SK-N-DZ (cell line): ENCODE measurements at regions not wholly inside any gene's neighbourhood (a gene's known extent, or its start where the extent isn't known, plus 50 kb on each side); places are given as distances from the start of the nearest gene placed in this dataset.
"Not testable (repeated sequence)": the region's sequence is repeated elsewhere in the genome, so short reads cannot be mapped to it uniquely, and the experiment has no call there.

Experiments used
- DNase-seq: peaks from one replicate; pipeline ENCODE4 v3.0.0-alpha.2; 2015; ENCODE audit warnings: low spot score

- not testable (repeated sequence) for DNase-seq
These were observed 520.1 kb downstream of the LTN1 start for GRCh38 chr21:28472543-28472942.

- DNase-seq, result no peak
These were observed 527.7 kb downstream of the LTN1 start for GRCh38 chr21:28464988-28465387.

- DNase-seq, result no peak
These were observed 528.6 kb downstream of the LTN1 start for GRCh38 chr21:28464095-28464494.

DNA sequence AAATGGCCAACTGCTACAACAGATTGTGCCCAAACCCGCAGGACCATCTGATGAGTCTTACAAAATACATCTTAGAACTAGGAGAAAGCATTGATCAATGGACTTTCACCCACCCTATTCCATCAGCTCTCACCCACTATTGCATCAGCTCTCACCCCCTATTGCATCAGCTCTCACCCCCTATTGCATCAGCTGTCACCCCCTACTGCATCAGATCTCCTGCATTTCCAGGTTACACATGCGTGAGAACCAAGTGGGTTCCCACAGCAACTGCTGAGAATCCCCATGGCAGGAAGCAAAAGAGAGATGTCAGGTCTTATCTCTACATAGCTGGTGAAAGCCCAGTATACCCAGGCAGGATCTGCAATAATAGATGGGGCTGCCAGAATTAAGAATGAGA lies 533.5 kb downstream of the LTN1 start:
- DNase-seq, result no peak

GRCh38 chr21:28458446-28458845 lies 534.2 kb downstream of the LTN1 start:
- no peak for DNase-seq

- DNase-seq, result no peak
These were observed 537.5 kb downstream of the LTN1 start for GRCh38 chr21:28455253-28455600.

DNA sequence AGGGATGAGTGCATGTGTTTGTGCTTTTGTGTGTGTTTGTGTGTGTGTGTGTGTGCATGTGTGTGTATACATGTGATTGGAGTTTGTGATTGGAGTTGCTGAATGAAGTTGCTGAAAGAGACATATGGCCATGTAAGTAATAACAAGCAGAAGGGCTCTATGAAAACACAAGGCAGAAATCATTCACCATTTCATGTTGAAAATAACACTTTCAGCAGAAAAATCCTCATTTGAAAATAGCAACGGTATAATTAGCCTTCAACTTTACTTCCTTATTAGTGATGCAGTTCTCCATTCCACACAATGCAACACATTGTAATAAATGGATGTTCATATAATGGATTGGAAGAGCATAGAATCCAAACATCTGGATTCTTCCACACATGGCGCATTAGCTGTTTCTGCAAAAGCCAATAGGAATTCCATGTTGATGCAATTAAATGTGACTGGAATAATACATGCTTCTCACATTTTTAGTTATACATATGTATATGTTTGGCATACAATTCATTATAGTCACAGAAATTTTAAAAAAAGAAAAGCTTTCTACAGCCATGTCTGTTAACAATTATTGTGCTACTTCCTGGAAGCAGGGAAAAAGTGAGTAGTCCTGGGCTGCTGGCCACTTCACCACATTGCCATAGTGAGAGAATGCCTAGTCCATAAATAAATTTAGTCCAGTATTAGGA lies 538.0 kb downstream of the LTN1 start:
- no peak for DNase-seq

GRCh38 chr21:28447462-28447861 lies 545.2 kb downstream of the LTN1 start:
- no peak for DNase-seq

GRCh38 chr21:28445141-28445830 lies 547.4 kb downstream of the LTN1 start:
- DNase-seq, result no peak

GRCh38 chr21:28444557-28444956 lies 548.1 kb downstream of the LTN1 start:
- no peak for DNase-seq

- no peak for DNase-seq
These were observed 548.6 kb downstream of the LTN1 start for GRCh38 chr21:28444111-28444510.

GRCh38 chr21:28442624-28443023 lies 550.1 kb downstream of the LTN1 start:
- DNase-seq, result no peak

- DNase-seq, result no peak
These were observed 550.6 kb downstream of the LTN1 start for GRCh38 chr21:28442085-28442484.

DNA sequence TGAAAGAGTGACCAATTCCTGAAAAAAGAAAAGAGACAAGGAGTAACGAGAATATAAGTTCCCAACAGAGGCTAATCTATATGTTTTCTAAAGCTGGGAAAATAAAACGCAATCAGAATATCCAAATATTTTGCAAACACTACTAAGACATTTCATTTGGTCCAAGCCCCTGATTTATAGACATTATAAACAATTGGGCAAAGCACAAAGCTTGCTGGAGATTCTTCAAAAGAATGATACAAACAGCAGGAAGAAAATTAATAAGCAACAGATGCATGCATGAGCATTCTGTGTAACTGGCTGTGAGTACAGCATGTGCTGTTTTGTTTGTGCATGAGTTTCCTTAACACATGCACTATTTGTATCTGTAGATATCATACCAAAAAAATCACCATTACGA lies 552.9 kb downstream of the LTN1 start:
- DNase-seq, result no peak

DNA sequence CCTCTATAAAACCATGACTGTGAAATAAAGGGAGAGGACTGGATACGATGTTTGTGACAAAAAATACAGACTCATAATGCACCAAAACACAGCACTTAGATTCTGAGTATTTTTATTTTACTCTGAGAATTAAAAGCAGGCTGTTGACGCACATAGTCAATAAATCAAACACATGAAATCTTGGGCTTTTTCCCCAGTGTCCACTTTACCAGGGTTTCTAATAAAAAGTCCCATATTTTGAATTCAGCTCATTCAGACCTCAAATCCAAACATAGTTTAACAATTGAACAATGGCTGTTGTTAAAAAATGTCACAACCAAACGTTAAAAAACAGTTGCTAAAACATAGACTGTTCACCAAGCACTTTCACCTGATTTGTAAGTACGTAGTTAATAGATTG lies 553.4 kb downstream of the LTN1 start:
- DNase-seq, result no peak

- DNase-seq, result peak; percentile 3
These were observed 555.6 kb downstream of the LTN1 start for GRCh38 chr21:28437061-28437460.

DNA sequence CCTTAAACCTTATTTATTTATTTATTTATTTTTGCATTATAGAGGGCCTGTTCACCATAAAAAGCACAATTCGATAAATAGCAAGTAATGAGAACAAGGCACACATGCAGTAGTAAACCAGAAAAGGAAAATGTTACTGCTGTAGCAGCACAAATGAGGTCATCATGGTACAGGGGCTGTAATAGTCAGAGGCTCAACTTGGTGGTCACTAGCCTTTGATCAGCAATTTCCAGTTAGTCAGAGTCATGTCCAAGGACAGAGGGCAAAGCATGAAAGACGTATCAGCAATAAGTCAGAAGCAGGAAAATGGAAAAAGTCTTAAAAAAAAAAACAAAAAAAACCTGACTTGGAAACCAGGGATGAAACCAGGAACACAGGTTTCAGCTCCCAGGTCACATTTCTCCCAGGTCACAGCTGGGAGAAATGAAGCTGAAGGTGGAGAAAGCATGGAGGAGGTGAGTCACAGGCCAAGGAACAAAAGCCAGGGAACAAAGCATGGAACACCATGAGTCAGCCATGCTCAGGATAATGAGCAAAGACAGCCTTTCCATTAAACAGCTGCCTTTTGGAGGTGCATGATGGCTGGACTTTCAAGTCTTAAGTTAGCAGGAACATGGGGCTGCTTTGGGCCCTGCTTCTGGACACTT lies 556.3 kb downstream of the LTN1 start:
- no peak for DNase-seq

DNA sequence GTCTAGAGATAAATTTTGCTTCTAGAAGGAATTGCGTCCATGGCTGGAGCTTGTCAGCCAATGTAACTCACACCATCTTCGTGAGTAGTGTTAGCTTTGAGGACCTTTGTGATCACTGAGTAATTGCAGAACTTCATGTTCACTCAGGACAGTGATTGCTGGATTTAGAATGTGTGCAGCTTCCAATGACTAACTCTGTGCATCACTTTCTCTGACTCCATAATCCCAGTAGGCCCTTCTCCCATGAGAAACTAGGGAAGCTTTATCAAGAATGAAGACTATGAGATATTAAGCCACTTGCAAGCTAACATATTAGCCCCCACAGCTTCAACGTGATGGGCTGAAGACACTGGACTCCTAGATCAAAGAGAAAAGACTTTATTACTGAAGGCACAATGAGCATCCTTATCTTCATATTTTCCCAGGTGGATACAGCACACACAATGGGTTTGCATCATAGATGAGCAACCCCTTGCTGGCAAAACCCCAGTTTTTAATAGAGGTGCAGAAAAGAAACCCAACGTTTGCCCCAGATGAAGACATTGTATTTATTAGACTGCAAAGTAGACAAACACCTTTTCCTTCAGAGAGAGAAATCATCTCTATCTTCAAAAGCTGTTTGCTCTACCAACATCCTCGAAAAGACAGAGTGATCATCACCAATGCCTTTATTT lies 561.0 kb downstream of the LTN1 start:
- no peak for DNase-seq

- no peak for DNase-seq
These were observed 561.7 kb downstream of the LTN1 start for GRCh38 chr21:28431022-28431421.

DNA sequence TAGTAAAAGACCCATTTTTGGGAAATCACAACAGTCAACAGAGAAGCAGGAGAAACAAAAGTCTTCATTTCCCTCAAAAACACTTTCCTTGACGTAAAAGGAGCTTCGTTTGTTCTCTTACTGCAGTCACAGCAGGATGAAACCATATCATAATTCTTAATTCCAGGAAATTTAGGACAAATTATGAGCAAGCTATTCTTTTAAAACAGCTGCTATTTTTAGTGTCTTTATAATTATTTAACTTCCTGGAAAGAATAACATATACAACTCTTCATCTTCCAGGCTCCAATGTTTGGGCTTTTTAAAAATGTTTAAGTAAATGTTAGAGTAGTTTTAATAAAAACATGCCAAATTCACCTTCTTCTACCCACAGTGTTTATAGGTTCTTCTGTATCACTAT lies 563.5 kb downstream of the LTN1 start:
- DNase-seq, result no peak

- DNase-seq, result no peak
These were observed 565.2 kb downstream of the LTN1 start for GRCh38 chr21:28427394-28428022.

- DNase-seq, result no peak
These were observed 566.1 kb downstream of the LTN1 start for GRCh38 chr21:28426545-28426944.
